ENCODE measurements at regions not wholly inside any gene's neighbourhood (a gene's known extent, or its start where the extent isn't known, plus 50 kb on each side); places are given as distances from the start of the nearest gene placed in this dataset.

DNA sequence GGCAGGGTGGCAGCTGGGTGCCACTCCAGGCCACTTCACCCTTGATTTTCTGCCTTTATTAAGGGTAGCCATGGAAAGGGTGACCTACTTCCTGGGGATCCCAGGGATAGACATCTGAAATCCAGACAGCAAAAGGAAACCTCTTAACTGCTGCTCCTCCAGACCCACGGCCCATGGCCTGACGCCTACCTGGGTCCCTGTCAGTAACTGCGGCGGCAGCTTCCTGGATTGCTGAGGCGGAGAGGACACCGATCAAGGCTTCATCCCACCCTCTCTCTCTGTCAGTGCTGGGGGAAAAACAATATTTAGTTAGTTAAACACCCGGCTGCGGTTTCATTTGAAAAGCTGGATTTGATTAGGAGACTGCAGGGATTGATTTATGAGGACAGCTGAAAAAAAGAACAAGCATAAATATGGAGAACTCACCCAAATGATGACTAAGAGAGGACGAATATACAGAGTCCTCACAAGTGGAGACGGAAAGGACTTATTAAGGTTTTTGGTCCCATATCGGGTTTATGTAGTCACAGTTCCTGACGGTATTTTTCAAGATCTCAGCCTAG is 158.7 kb upstream of the KLF4 start:
- TF ChIP-seq, protein P1, sequence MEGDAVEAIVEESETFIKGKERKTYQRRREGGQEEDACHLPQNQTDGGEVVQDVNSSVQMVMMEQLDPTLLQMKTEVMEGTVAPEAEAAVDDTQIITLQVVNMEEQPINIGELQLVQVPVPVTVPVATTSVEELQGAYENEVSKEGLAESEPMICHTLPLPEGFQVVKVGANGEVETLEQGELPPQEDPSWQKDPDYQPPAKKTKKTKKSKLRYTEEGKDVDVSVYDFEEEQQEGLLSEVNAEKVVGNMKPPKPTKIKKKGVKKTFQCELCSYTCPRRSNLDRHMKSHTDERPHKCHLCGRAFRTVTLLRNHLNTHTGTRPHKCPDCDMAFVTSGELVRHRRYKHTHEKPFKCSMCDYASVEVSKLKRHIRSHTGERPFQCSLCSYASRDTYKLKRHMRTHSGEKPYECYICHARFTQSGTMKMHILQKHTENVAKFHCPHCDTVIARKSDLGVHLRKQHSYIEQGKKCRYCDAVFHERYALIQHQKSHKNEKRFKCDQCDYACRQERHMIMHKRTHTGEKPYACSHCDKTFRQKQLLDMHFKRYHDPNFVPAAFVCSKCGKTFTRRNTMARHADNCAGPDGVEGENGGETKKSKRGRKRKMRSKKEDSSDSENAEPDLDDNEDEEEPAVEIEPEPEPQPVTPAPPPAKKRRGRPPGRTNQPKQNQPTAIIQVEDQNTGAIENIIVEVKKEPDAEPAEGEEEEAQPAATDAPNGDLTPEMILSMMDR (IDR thresholded peaks at IDR 0.05; ENCODE audit: low read depth, low read length, poor library complexity, severe bottlenecking), result no peak
- no peak for TF ChIP-seq EZH2phosphoT487 (IDR thresholded peaks at IDR 0.05; ENCODE audit: borderline replicate concordance, low read length)
